CD14-positive monocyte (primary cell): ENCODE measurements at regions not wholly inside any gene's neighbourhood (a gene's known extent, or its start where the extent isn't known, plus 50 kb on each side); places are given as distances from the start of the nearest gene placed in this dataset.

Experiments used
- DNase-seq, 3 donors: peaks; one replicate each; pipeline ENCODE4 v3.0.0-alpha.2; 2011 to 2022
- H2AFZ ChIP-seq: 2 replicates; pipeline ENCODE4 v1.6.0; 2012; ENCODE audit warnings: mild to moderate bottlenecking, low read depth, low read length, inconsistent platforms; ENCODE audit not compliant: insufficient read depth, poor library complexity, severe bottlenecking
- H3K27ac ChIP-seq, 2 donors: 1 replicate in 1 of 2; 2 replicates in 1 of 2; pipeline ENCODE4 v1.5.1; 2012 to 2013; ENCODE audit warnings: low read length in 2 of 2, control low read depth in 1 of 2, inconsistent platforms in 1 of 2, low read depth in 1 of 2, mild to moderate bottlenecking in 1 of 2
- H3K27me3 ChIP-seq, 2 donors: one replicate each; pipeline versions ENCODE4 v1.6.0 to v1.6.1; 2011 to 2013; ENCODE audit warnings: low read length in 2 of 2; ENCODE audit not compliant: control insufficient read depth in 2 of 2, insufficient read depth in 2 of 2
- H3K36me3 ChIP-seq, 2 donors: replicated peaks in 1 of 2; 1 replicate in 1 of 2; 2 replicates in 1 of 2; pipeline versions ENCODE4 v1.5.1 to v1.6.1; 2012 to 2013; ENCODE audit warnings: low read length in 2 of 2, control low read depth in 1 of 2, inconsistent platforms in 1 of 2, mild to moderate bottlenecking in 1 of 2; ENCODE audit not compliant: insufficient read depth in 2 of 2, control insufficient read depth in 1 of 2
- H3K4me1 ChIP-seq, 2 donors: 1 replicate in 1 of 2; 2 replicates in 1 of 2; pipeline versions ENCODE4 v1.5.1 to v1.6.1; 2012 to 2013; ENCODE audit warnings: low read length in 2 of 2, control low read depth in 1 of 2, inconsistent platforms in 1 of 2, mild to moderate bottlenecking in 1 of 2, moderate library complexity in 1 of 2; ENCODE audit not compliant: insufficient read depth in 2 of 2, control insufficient read depth in 1 of 2
- H3K4me2 ChIP-seq: replicated peaks from 2 replicates; pipeline ENCODE3; 2012; ENCODE audit warnings: low read length, moderate library complexity, mild to moderate bottlenecking; ENCODE audit not compliant: poor library complexity, severe bottlenecking; ENCODE audit errors: extremely low read depth
- H3K4me3 ChIP-seq, 3 experiments: fragments of 200-600 bp in 1 of 3; sonication (generic) in 1 of 3; replicated peaks in 1 of 3; 1 replicate in 2 of 3; 2 replicates in 1 of 3; pipeline ENCODE4 v1.5.1; 2011 to 2013; ENCODE audit warnings: low read length in 3 of 3, mild to moderate bottlenecking in 3 of 3, control low read depth in 2 of 3, low read depth in 2 of 3, inconsistent platforms in 1 of 3, moderate library complexity in 1 of 3
- H3K79me2 ChIP-seq: 2 replicates; pipeline ENCODE4 v1.6.0; 2012; ENCODE audit warnings: mild to moderate bottlenecking, control low read depth, inconsistent platforms, low read length, moderate library complexity; ENCODE audit not compliant: insufficient read depth
- H3K9ac ChIP-seq: 2 replicates; pipeline ENCODE4 v1.6.0; 2017; ENCODE audit warnings: low read length, mild to moderate bottlenecking; ENCODE audit not compliant: insufficient read depth, poor library complexity, severe bottlenecking
- H3K9me3 ChIP-seq, 2 donors: replicated peaks in 1 of 2; 1 replicate in 1 of 2; 2 replicates in 1 of 2; pipeline versions ENCODE4 v1.5.1 to v1.6.1; 2012 to 2013; ENCODE audit warnings: low read length in 2 of 2, control low read depth in 1 of 2; ENCODE audit not compliant: control insufficient read depth in 1 of 2, insufficient read depth in 1 of 2
- H4K20me1 ChIP-seq: 2 replicates; pipeline ENCODE4 v1.6.0; 2012; ENCODE audit warnings: mild to moderate bottlenecking, low read length, control low read depth, moderate library complexity; ENCODE audit not compliant: insufficient read depth
- H3K27ac Mint-ChIP-seq, 7 donors: one replicate each; pipeline ENCODE4 v1.8.0; 2020; ENCODE audit warnings: mild to moderate bottlenecking in 7 of 7, mixed read lengths in 7 of 7, moderate library complexity in 6 of 7, inconsistent platforms in 2 of 7
- H3K27me3 Mint-ChIP-seq, 3 donors: one replicate each; pipeline ENCODE4 v1.8.0; 2021 to 2022; ENCODE audit warnings: low read depth in 3 of 3, mild to moderate bottlenecking in 3 of 3, mixed read lengths in 3 of 3, moderate library complexity in 3 of 3, inconsistent platforms in 1 of 3
- H3K36me3 Mint-ChIP-seq, 2 donors: one replicate each; pipeline ENCODE4 v1.8.0; 2020; ENCODE audit warnings: mixed read lengths in 2 of 2, inconsistent platforms in 1 of 2, mild to moderate bottlenecking in 1 of 2
- H3K4me1 Mint-ChIP-seq: one replicate; pipeline ENCODE4 v1.8.0; 2020; ENCODE audit warnings: mild to moderate bottlenecking, mixed read lengths
- H3K4me3 Mint-ChIP-seq, 2 donors: one replicate each; pipeline ENCODE4 v1.8.0; 2020; ENCODE audit warnings: mild to moderate bottlenecking in 2 of 2, mixed read lengths in 2 of 2, moderate library complexity in 1 of 2
- H3K9me3 Mint-ChIP-seq, 7 donors: one replicate each; pipeline ENCODE4 v1.8.0; 2020 to 2022; ENCODE audit warnings: mixed read lengths in 7 of 7, mild to moderate bottlenecking in 6 of 7, moderate library complexity in 6 of 7, inconsistent platforms in 2 of 7
- CTCF ChIP-seq: fragments of 200-600 bp; IDR thresholded peaks from one replicate; pipeline ENCODE4 v1.8.0; 2022; ENCODE audit warnings: antibody characterized with exemption, mild to moderate bottlenecking
- WGBS: methylation state at CpG from one replicate; pipeline ENCODE4 v1.1.5; 2013; ENCODE audit warnings: missing lambda C conversion rate; ENCODE audit not compliant: insufficient coverage; 5-methylcytosine and 5-hydroxymethylcytosine counted together
- intact Hi-C, 2 donors: fragments of 100-400 bp; cut with micrococcal nuclease; formaldehyde crosslinking; loops; one replicate each; pipeline versions ENCODE4 v1.15.0 to v1.15.1; 2023

GRCh38 chr6:74145931-74146330, 449.9 kb downstream of the CD109 start:
- H3K4me2 ChIP-seq, result no peak overlapping the region
- Mint-ChIP-seq H3K36me3 (no peaks in the 10 kb centered on the region), H3K27ac (no peak overlapping the region), H3K4me3 (no peak overlapping the region), H3K9me3 (peaks cover 0 to 2% (median 1%) of the 10 kb centered on the region in 7 donors), H3K27me3 (peaks cover 0 to 4% (median 2%) of the 10 kb centered on the region in 3 donors), H3K4me1 (peaks cover 3% of the 10 kb centered on the region)
- no peaks in the 10 kb centered on the region for H3K36me3 ChIP-seq
- intact Hi-C loops, result no loop called here
- no peaks in the 10 kb centered on the region for H3K9me3 ChIP-seq
- H3K9ac ChIP-seq, result no peak overlapping the region
- H4K20me1 ChIP-seq, result no peaks in the 10 kb centered on the region
- TF ChIP-seq CTCF, result no peak
- no peaks in the 10 kb centered on the region for H3K27me3 ChIP-seq
- H3K27ac ChIP-seq, result no peak overlapping the region
- H3K79me2 ChIP-seq, result no peaks in the 10 kb centered on the region
- H3K4me3 ChIP-seq, result no peak overlapping the region
- H3K4me1 ChIP-seq, result no peaks in the 10 kb centered on the region
- no peak for DNase-seq
- no peak overlapping the region for H2AFZ ChIP-seq

GRCh38 chr6:74137911-74138310, 441.9 kb downstream of the CD109 start:
- H3K4me2 ChIP-seq, result no peak overlapping the region

More at GRCh38 chr6:74137911-74138310, 441.9 kb downstream of the CD109 start:
- no peaks in the 10 kb centered on the region for H3K9me3 ChIP-seq
- DNase-seq, result no peak
- no peak for TF ChIP-seq CTCF
- no peak overlapping the region for H3K27ac ChIP-seq
- no peaks in the 10 kb centered on the region for H3K79me2 ChIP-seq
- no peak overlapping the region for H3K4me3 Mint-ChIP-seq
- no peaks in the 10 kb centered on the region for H3K4me1 Mint-ChIP-seq
- no peaks in the 10 kb centered on the region for H3K36me3 Mint-ChIP-seq
- H3K27me3 ChIP-seq, result no peaks in the 10 kb centered on the region
- intact Hi-C loops, result no loop called here
- H3K27ac Mint-ChIP-seq, result no peak overlapping the region
- H3K9ac ChIP-seq, result no peak overlapping the region
- no peaks in the 10 kb centered on the region for H3K36me3 ChIP-seq
- H3K9me3 Mint-ChIP-seq, result peaks cover 0 to 6% (median 0%) of the 10 kb centered on the region in 7 donors
- H3K4me3 ChIP-seq, result no peak overlapping the region
- H3K4me1 ChIP-seq, result no peaks in the 10 kb centered on the region
- no peaks in the 10 kb centered on the region for H4K20me1 ChIP-seq
- H2AFZ ChIP-seq, result no peak overlapping the region
- WGBS, result no CpG with 5 or more reads among the region's 2 CpGs
- peaks cover 1 to 2% (median 2%) of the 10 kb centered on the region in 3 donors for H3K27me3 Mint-ChIP-seq
